Erythroblast (primary cell): ENCODE measurements at regions not wholly inside any gene's neighbourhood (a gene's known extent, or its start where the extent isn't known, plus 50 kb on each side); places are given as distances from the start of the nearest gene placed in this dataset.

Experiments used
- GATA1 ChIP-seq: IDR thresholded peaks from 2 replicates; pipeline ENCODE4 v1.6.1; 2011; ENCODE audit warnings: low read depth, mild to moderate bottlenecking, control low read depth, low read length, moderate library complexity
- POLR2A ChIP-seq: IDR thresholded peaks from 2 replicates; pipeline ENCODE4 v1.6.1; 2011; ENCODE audit warnings: mild to moderate bottlenecking, low read length

- TF ChIP-seq POLR2A (no peak), GATA1 (no peak)
These were observed 77.8 kb upstream of the TEX13D start for GRCh38 chrX:124254611-124255010.
